ENCODE measurements at regions not wholly inside any gene's neighbourhood (a gene's known extent, or its start where the extent isn't known, plus 50 kb on each side); places are given as distances from the start of the nearest gene placed in this dataset.

DNA sequence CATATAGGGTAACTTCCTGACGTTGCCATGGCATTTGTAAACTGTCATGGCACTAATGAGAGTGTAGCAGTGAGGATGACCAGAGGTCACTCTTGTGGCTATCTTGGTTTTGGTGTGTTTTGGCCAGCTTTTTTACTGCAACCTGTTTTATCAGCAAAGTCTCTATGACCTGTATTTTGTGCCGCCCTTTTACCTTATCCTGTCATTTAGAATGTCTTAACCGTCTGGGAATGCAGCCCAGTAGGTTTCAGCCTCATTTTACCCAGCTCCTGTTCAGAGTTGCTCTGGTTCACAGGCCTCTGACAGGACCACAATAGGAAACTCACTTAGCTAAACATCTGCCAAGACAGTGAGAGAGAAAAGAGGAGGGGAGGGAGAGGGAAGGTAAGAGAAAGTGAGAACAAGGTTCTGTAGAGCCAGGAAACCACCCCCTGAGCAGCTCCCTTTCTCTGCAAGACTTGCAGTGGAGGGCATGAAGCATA, 64.8 kb upstream of the PLEKHG3 start:
- Histone ChIP-seq H3K9me3 (ENCODE audit: control insufficient read depth in 1 of 2, low read length in 2 of 2) (no peaks in the 10 kb centered on the region), H3K27me3 (ENCODE audit: insufficient read depth, low read length) (no peaks in the 10 kb centered on the region), H3K36me3 (ENCODE audit: insufficient read depth, low read length) (no peaks in the 10 kb centered on the region), H3K27ac (ENCODE audit: low read depth, low read length) (no peak overlapping the region), H3K4me1 (ENCODE audit: insufficient read depth, low read length) (no peaks in the 10 kb centered on the region), H3K4me3 (ENCODE audit: low read length in 2 of 2) (no peak overlapping the region)
- Mint-ChIP-seq H3K36me3 (no peaks in the 10 kb centered on the region), H3K4me3 (no peak overlapping the region), H3K27ac (peak overlapping the region in 1 of 7 donors; percentile 57), H3K27me3 (peaks cover 2 to 8% of the 10 kb centered on the region in 2 donors), H3K4me1 (peaks cover 0 to 5% (median 4%) of the 10 kb centered on the region in 4 donors), H3K9me3 (peaks cover 0 to 2% (median 0%) of the 10 kb centered on the region in 8 donors)
- ChIA-PET POLR2A (ENCODE audit: partially characterized antibody) (interaction anchor here (0.9 kb wide), 1 partner anchor 99 kb away, joined by 4 read pairs; the partner anchor contains the start of gene HSPA2), CTCF (ENCODE audit: partially characterized antibody) (interaction anchor here (1.1 to 1.4 kb wide), 3 partner anchors 9 to 99 kb away, joined by 3 read pairs; partner anchors contain the start of gene HSPA2)
- intact Hi-C loops (cut with micrococcal nuclease) = no loop called here
- DNase-seq = no peak

DNA sequence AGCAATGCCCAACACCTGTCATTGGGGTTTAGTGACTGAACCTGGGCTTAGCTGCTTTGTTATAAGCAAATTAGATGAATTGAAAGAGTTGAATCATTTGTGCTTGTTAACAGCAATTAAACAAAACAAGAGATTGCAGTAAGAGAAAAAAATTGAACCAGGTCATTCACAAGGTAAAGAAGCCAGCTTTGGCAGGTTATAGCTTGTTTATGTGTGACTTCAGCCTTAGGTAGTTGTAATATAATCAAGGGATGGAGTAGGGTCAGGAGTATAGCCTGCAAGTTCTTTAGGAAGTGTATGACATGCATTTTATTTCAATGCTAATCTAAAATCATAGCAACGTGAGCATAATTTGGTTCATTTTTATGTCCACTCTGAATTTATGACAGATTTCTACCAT, 63.4 kb upstream of the PLEKHG3 start:
- no peak overlapping the region for H3K4me3 Mint-ChIP-seq
- H3K4me1 Mint-ChIP-seq = peaks cover 0 to 5% (median 4%) of the 10 kb centered on the region in 4 donors

DNA sequence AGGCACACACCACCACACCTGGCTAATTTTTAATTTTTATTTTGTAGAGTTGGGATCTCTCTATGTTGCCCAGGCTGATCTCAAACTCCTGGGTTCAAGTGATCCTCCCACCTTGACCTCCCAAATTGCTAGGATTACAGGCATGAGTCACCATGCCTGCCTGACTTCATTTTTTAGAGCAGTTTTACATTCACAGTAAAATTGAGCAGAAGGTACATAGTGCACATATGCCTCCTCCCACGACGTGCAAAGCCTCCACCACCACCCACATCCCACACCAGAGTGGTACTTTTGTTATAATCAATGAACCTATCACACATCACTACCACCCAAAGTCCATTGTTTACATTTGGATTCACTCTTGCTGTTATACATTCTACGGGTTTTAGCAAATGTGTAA, 62.5 kb upstream of the PLEKHG3 start:
- ChIA-PET POLR2A (ENCODE audit: partially characterized antibody) (no interaction called here), CTCF (ENCODE audit: partially characterized antibody) (interaction anchor here (1.1 to 1.8 kb wide), 2 partner anchors 14 to 99 kb away, joined by 3 to 6 read pairs; no protein-coding TSS in a partner anchor)
- H3K9me3 ChIP-seq (ENCODE audit: control insufficient read depth in 1 of 2, low read length in 2 of 2) = no peaks in the 10 kb centered on the region
- H3K36me3 ChIP-seq (ENCODE audit: insufficient read depth, low read length) = no peaks in the 10 kb centered on the region
- H3K4me1 ChIP-seq (ENCODE audit: insufficient read depth, low read length) = no peaks in the 10 kb centered on the region
- no peak overlapping the region for H3K27ac ChIP-seq (ENCODE audit: low read depth, low read length)
- peaks cover 0 to 3% (median 2%) of the 10 kb centered on the region in 4 donors for H3K4me1 Mint-ChIP-seq
- peaks cover 2 to 8% of the 10 kb centered on the region in 2 donors for H3K27me3 Mint-ChIP-seq
- no peak overlapping the region for H3K4me3 Mint-ChIP-seq
- H3K36me3 Mint-ChIP-seq = no peaks in the 10 kb centered on the region
- intact Hi-C loops (cut with micrococcal nuclease) = no loop called here
- no peaks in the 10 kb centered on the region for H3K27me3 ChIP-seq (ENCODE audit: insufficient read depth, low read length)
- no peak overlapping the region for H3K27ac Mint-ChIP-seq
- DNase-seq = no peak
- no peak overlapping the region for H3K4me3 ChIP-seq (ENCODE audit: low read length in 2 of 2)
- peaks cover 0 to 2% (median 0%) of the 10 kb centered on the region in 8 donors for H3K9me3 Mint-ChIP-seq

More for the DNA sequence above, 63.4 kb upstream of the PLEKHG3 start:
- intact Hi-C loops (cut with micrococcal nuclease) = no loop called here
- Mint-ChIP-seq H3K27me3 (peaks cover 2 to 8% of the 10 kb centered on the region in 2 donors), H3K27ac (no peak overlapping the region), H3K9me3 (peaks cover 0 to 2% (median 0%) of the 10 kb centered on the region in 8 donors), H3K36me3 (no peaks in the 10 kb centered on the region)
- H3K4me3 ChIP-seq (ENCODE audit: low read length in 2 of 2) = no peak overlapping the region
- DNase-seq = no peak
- ChIA-PET POLR2A (ENCODE audit: partially characterized antibody) (no interaction called here), CTCF (ENCODE audit: partially characterized antibody) (interaction anchor here (1.3 kb wide), 1 partner anchor 374 kb away, joined by 3 read pairs; no protein-coding TSS in a partner anchor)
- no peaks in the 10 kb centered on the region for H3K27me3 ChIP-seq (ENCODE audit: insufficient read depth, low read length)
- H3K36me3 ChIP-seq (ENCODE audit: insufficient read depth, low read length) = no peaks in the 10 kb centered on the region
- no peak overlapping the region for H3K27ac ChIP-seq (ENCODE audit: low read depth, low read length)
- no peaks in the 10 kb centered on the region for H3K4me1 ChIP-seq (ENCODE audit: insufficient read depth, low read length)
- H3K9me3 ChIP-seq (ENCODE audit: control insufficient read depth in 1 of 2, low read length in 2 of 2) = no peaks in the 10 kb centered on the region

- ChIA-PET POLR2A (ENCODE audit: partially characterized antibody) (no interaction called here), CTCF (ENCODE audit: partially characterized antibody) (interaction anchor here (0.9 to 1.8 kb wide), 4 partner anchors 12 to 340 kb away, joined by 3 to 6 read pairs (median 4); no protein-coding TSS in a partner anchor)
- no peak overlapping the region for H3K4me3 Mint-ChIP-seq
Observed at GRCh38 chr14:64643709-64644108, 60.5 kb upstream of the PLEKHG3 start.

DNA sequence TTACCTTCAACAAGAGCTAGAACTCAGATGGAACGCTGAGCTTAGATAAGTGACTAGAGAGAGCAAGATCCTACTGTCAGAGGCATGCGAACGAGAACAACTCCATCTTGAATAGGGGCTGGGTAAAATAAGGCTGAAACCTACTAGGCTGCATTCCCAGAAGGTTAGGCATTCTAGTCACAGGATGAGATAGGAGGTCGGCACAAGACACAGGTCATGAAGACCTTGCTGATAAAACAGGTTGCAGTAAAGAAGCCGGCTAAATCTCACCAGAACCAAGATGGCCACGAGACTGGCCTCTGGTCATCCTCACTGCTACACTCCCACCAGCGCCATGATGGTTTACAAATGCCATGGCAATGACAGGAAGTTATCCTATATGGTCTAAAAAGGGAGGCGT, 59.6 kb upstream of the PLEKHG3 start:
- no peaks in the 10 kb centered on the region for H3K9me3 ChIP-seq (ENCODE audit: control insufficient read depth in 1 of 2, low read length in 2 of 2)
- H3K27ac ChIP-seq (ENCODE audit: low read depth, low read length) = no peak overlapping the region
- peaks cover 3 to 6% of the 10 kb centered on the region in 2 donors for H3K27me3 Mint-ChIP-seq
- no peak overlapping the region for H3K4me3 ChIP-seq (ENCODE audit: low read length in 2 of 2)
- ChIA-PET POLR2A (ENCODE audit: partially characterized antibody) (no interaction called here), CTCF (ENCODE audit: partially characterized antibody) (interaction anchor here (0.9 to 1.1 kb wide), 2 partner anchors 8 to 13 kb away, joined by 3 read pairs; no protein-coding TSS in a partner anchor)
- H3K4me1 ChIP-seq (ENCODE audit: insufficient read depth, low read length) = no peaks in the 10 kb centered on the region
- H3K9me3 Mint-ChIP-seq = peaks cover 0 to 2% (median 0%) of the 10 kb centered on the region in 8 donors
- no peak overlapping the region for H3K27ac Mint-ChIP-seq
- no peak overlapping the region for H3K4me3 Mint-ChIP-seq
- H3K4me1 Mint-ChIP-seq = no peaks in the 10 kb centered on the region
- intact Hi-C loops (cut with micrococcal nuclease) = no loop called here
- DNase-seq = no peak
- no peaks in the 10 kb centered on the region for H3K36me3 ChIP-seq (ENCODE audit: insufficient read depth, low read length)
- no peaks in the 10 kb centered on the region for H3K36me3 Mint-ChIP-seq
- no peaks in the 10 kb centered on the region for H3K27me3 ChIP-seq (ENCODE audit: insufficient read depth, low read length)

More at GRCh38 chr14:64643709-64644108, 60.5 kb upstream of the PLEKHG3 start:
- H3K4me1 Mint-ChIP-seq = no peaks in the 10 kb centered on the region
- Histone ChIP-seq H3K9me3 (ENCODE audit: control insufficient read depth in 1 of 2, low read length in 2 of 2) (no peaks in the 10 kb centered on the region), H3K27ac (ENCODE audit: low read depth, low read length) (no peak overlapping the region), H3K4me1 (ENCODE audit: insufficient read depth, low read length) (no peaks in the 10 kb centered on the region), H3K36me3 (ENCODE audit: insufficient read depth, low read length) (no peaks in the 10 kb centered on the region), H3K27me3 (ENCODE audit: insufficient read depth, low read length) (no peaks in the 10 kb centered on the region), H3K4me3 (ENCODE audit: low read length in 2 of 2) (no peak overlapping the region)
- DNase-seq = no peak
- intact Hi-C loops (cut with micrococcal nuclease) = no loop called here
- H3K36me3 Mint-ChIP-seq = no peaks in the 10 kb centered on the region
- no peak overlapping the region for H3K27ac Mint-ChIP-seq
- H3K9me3 Mint-ChIP-seq = peaks cover 0 to 2% (median 0%) of the 10 kb centered on the region in 8 donors
- peaks cover 3 to 4% of the 10 kb centered on the region in 2 donors for H3K27me3 Mint-ChIP-seq

GRCh38 chr14:64645220-64645892, 58.9 kb upstream of the PLEKHG3 start:
- POLR2A ChIA-PET (ENCODE audit: partially characterized antibody) = no interaction called here
- no peaks in the 10 kb centered on the region for H3K9me3 ChIP-seq (ENCODE audit: control insufficient read depth in 1 of 2, low read length in 2 of 2)
- DNase-seq = no peak
- Mint-ChIP-seq H3K27ac (no peak overlapping the region), H3K4me3 (no peak overlapping the region), H3K36me3 (no peaks in the 10 kb centered on the region), H3K27me3 (peaks cover 5 to 8% of the 10 kb centered on the region in 2 donors), H3K4me1 (no peaks in the 10 kb centered on the region), H3K9me3 (peaks cover 0 to 2% (median 0%) of the 10 kb centered on the region in 8 donors)
- H3K27me3 ChIP-seq (ENCODE audit: insufficient read depth, low read length) = no peaks in the 10 kb centered on the region
- H3K36me3 ChIP-seq (ENCODE audit: insufficient read depth, low read length) = no peaks in the 10 kb centered on the region
- CTCF ChIA-PET (ENCODE audit: partially characterized antibody) = interaction anchor here (0.9 to 1.1 kb wide), 2 partner anchors 8 to 9 kb away, joined by 3 read pairs; no protein-coding TSS in a partner anchor
- H3K27ac ChIP-seq (ENCODE audit: low read depth, low read length) = no peak overlapping the region
- intact Hi-C loops (cut with micrococcal nuclease) = no loop called here
- no peak overlapping the region for H3K4me3 ChIP-seq (ENCODE audit: low read length in 2 of 2)
- no peaks in the 10 kb centered on the region for H3K4me1 ChIP-seq (ENCODE audit: insufficient read depth, low read length)

DNA sequence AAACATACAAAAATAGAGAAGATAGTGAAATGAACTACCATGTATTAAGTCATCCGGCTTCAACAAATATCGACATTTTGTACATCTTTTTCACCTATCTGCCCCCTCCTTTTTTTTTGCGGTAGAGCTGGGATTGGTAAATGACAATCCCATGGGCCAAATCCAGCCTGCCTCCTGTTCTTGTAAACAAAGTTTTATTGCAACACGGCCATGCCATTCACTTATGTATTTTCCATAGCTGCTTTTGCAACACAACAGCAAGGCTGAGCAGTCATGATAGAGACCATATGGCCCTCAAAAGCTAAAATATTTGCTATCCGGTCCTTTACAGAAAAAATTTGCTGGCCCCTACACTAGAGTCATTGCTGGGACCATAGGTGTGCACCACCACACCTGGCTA, 58.1 kb upstream of the PLEKHG3 start:
- no peak for DNase-seq
- POLR2A ChIA-PET (ENCODE audit: partially characterized antibody) = no interaction called here
- no peaks in the 10 kb centered on the region for H3K4me1 ChIP-seq (ENCODE audit: insufficient read depth, low read length)
- no peak overlapping the region for H3K27ac ChIP-seq (ENCODE audit: low read depth, low read length)
- no peaks in the 10 kb centered on the region for H3K36me3 ChIP-seq (ENCODE audit: insufficient read depth, low read length)
- intact Hi-C loops (cut with micrococcal nuclease) = no loop called here
- Mint-ChIP-seq H3K4me3 (no peak overlapping the region), H3K9me3 (peaks cover 0 to 2% (median 0%) of the 10 kb centered on the region in 8 donors), H3K4me1 (no peaks in the 10 kb centered on the region), H3K27me3 (peaks cover 5 to 8% of the 10 kb centered on the region in 2 donors), H3K36me3 (no peaks in the 10 kb centered on the region), H3K27ac (no peak overlapping the region)
- H3K27me3 ChIP-seq (ENCODE audit: insufficient read depth, low read length) = no peaks in the 10 kb centered on the region
- CTCF ChIA-PET (ENCODE audit: partially characterized antibody) = interaction anchor here (1.1 kb wide), 1 partner anchor 9 kb away, joined by 3 read pairs; no protein-coding TSS in a partner anchor
- no peaks in the 10 kb centered on the region for H3K9me3 ChIP-seq (ENCODE audit: control insufficient read depth in 1 of 2, low read length in 2 of 2)
- no peak overlapping the region for H3K4me3 ChIP-seq (ENCODE audit: low read length in 2 of 2)

Data from CD4-positive, alpha-beta memory T cell (primary cell).